ENCODE measurements at regions not wholly inside any gene's neighbourhood (a gene's known extent, or its start where the extent isn't known, plus 50 kb on each side); places are given as distances from the start of the nearest gene placed in this dataset.

GRCh38 chr4:122249357-122249756, 97.2 kb downstream of the BLTP1 start:
- H3K14ac ChIP-seq (ENCODE audit: insufficient read depth, low read length): no peak overlapping the region
- DNase-seq: no peak
- no peak overlapping the region for H3K56ac ChIP-seq (ENCODE audit: insufficient read length, low read depth, low read length)
- H3K27ac Mint-ChIP-seq: no peak overlapping the region
- H3K4me1 ChIP-seq (ENCODE audit: insufficient read depth, low read length): no peaks in the 10 kb centered on the region
- H2AFZ ChIP-seq (ENCODE audit: low read length): no peak overlapping the region
- H3K4me1 Mint-ChIP-seq: no peaks in the 10 kb centered on the region
- H2BK120ac ChIP-seq (ENCODE audit: low read depth, low read length, poor library complexity, severe bottlenecking): no peak overlapping the region
- H3K27me3 Mint-ChIP-seq (ENCODE audit: low read depth): no peaks in the 10 kb centered on the region
- no peak overlapping the region for H2BK15ac ChIP-seq (ENCODE audit: low read depth, low read length)
- TF ChIP-seq, protein P1, sequence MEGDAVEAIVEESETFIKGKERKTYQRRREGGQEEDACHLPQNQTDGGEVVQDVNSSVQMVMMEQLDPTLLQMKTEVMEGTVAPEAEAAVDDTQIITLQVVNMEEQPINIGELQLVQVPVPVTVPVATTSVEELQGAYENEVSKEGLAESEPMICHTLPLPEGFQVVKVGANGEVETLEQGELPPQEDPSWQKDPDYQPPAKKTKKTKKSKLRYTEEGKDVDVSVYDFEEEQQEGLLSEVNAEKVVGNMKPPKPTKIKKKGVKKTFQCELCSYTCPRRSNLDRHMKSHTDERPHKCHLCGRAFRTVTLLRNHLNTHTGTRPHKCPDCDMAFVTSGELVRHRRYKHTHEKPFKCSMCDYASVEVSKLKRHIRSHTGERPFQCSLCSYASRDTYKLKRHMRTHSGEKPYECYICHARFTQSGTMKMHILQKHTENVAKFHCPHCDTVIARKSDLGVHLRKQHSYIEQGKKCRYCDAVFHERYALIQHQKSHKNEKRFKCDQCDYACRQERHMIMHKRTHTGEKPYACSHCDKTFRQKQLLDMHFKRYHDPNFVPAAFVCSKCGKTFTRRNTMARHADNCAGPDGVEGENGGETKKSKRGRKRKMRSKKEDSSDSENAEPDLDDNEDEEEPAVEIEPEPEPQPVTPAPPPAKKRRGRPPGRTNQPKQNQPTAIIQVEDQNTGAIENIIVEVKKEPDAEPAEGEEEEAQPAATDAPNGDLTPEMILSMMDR (conservative IDR thresholded peaks at IDR 0.05): no peak
- H3K9ac ChIP-seq (ENCODE audit: extremely low read depth, insufficient read length, low read length): no peak overlapping the region
- no peak overlapping the region for H2AK5ac ChIP-seq (ENCODE audit: insufficient read length, low read length)
- H2BK12ac ChIP-seq (ENCODE audit: insufficient read length, low read depth, low read length): no peak overlapping the region
- H3K9me3 Mint-ChIP-seq: no peaks in the 10 kb centered on the region
- H3K23ac ChIP-seq (ENCODE audit: insufficient read length, low read depth, low read length): no peak overlapping the region
- no peak overlapping the region for H4K5ac ChIP-seq (ENCODE audit: insufficient read length, low read depth, low read length)
- no peaks in the 10 kb centered on the region for H3K79me1 ChIP-seq (ENCODE audit: insufficient read depth, low read depth, low read length, poor library complexity, severe bottlenecking)
- no peaks in the 10 kb centered on the region for H3K27me3 ChIP-seq (ENCODE audit: insufficient read depth, low read length)
- no peak overlapping the region for H2BK20ac ChIP-seq (ENCODE audit: low read depth, low read length, poor library complexity, severe bottlenecking)
- no peaks in the 10 kb centered on the region for H3K9me3 ChIP-seq (ENCODE audit: control insufficient read depth, low read depth, low read length)
- H3T11ph ChIP-seq (ENCODE audit: low read length): no peak overlapping the region
- H3K4me2 ChIP-seq (ENCODE audit: insufficient read depth, insufficient read length, low read length): no peak overlapping the region
- no peak overlapping the region for H3K27ac ChIP-seq (ENCODE audit: insufficient read length, low read depth, low read length)
- H3K18ac ChIP-seq (ENCODE audit: insufficient read length, low read depth, low read length): no peak overlapping the region
- WGBS (ENCODE audit: extremely low coverage, insufficient read length, low lambda C conversion rate): no CpG with 5 or more reads among the region's 1 CpG
- H4K91ac ChIP-seq (ENCODE audit: insufficient read length, low read depth, low read length): no peak overlapping the region
- H2BK5ac ChIP-seq (ENCODE audit: insufficient read length, low read length): no peak overlapping the region
- H3K4me3 Mint-ChIP-seq: no peak overlapping the region
- H4K8ac ChIP-seq (replicated peaks; ENCODE audit: insufficient read length, low read depth, low read length): no peak overlapping the region
- H3K36me3 Mint-ChIP-seq (ENCODE audit: insufficient read depth in 1 of 3, low read depth in 3 of 3): peaks cover 0 to 36% (median 23%) of the 10 kb centered on the region in 3 experiments; a peak in 4 of 7 replicates
- no peaks in the 10 kb centered on the region for H3K79me2 ChIP-seq (ENCODE audit: insufficient read depth, low read length)
- H4K20me1 ChIP-seq (ENCODE audit: control insufficient read depth, insufficient read depth, insufficient read length): no peaks in the 10 kb centered on the region
- no peaks in the 10 kb centered on the region for H3K23me2 ChIP-seq (ENCODE audit: insufficient read length, low read depth, low read length, poor library complexity, severe bottlenecking)
- no peak overlapping the region for H3K4ac ChIP-seq (ENCODE audit: low read depth, low read length)

Measured in H9 (cell line).